AG09309 (cell line): ENCODE measurements at regions not wholly inside any gene's neighbourhood (a gene's known extent, or its start where the extent isn't known, plus 50 kb on each side); places are given as distances from the start of the nearest gene placed in this dataset.
"Not testable (repeated sequence)": the region's sequence is repeated elsewhere in the genome, so short reads cannot be mapped to it uniquely, and the experiment has no call there.

Experiments
- DNase-seq: peaks from one replicate; pipeline ENCODE4 v3.0.0-alpha.2; 2010; ENCODE audit warnings: low read depth
- H3K4me3 ChIP-seq: 2 replicates; pipeline ENCODE4 v1.5.1; 2011; ENCODE audit warnings: mild to moderate bottlenecking, low read depth, low read length, moderate library complexity; ENCODE audit not compliant: control insufficient read depth
- TF ChIP-seq, protein P1 (sequence below): IDR thresholded peaks from 2 replicates; pipeline ENCODE4 v1.5.1; 2011; ENCODE audit warnings: mild to moderate bottlenecking, low read depth, low read length, inconsistent platforms; ENCODE audit not compliant: insufficient read depth, control insufficient read depth; ENCODE audit errors: missing control alignments

DNA sequence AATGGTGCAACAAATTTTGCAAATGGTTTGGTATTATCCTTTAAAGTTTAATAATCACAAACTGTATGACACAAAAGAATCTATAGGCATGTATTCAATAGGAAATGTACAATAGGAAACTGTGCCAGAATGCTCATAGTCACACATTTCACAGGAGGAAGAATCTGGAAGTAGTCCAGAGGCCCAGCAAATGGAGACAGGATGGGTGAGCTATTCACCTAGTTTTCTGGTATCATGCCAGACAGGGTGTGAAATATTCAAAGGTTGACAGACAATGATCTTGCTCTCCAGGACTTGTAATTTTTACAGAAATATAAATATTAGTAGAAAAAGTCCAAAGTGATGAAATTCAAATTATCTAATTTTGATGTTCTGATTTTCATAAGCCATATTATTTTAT lies 520.1 kb upstream of the IMPG1 start:
- no peak overlapping the region for H3K4me3 ChIP-seq
- DNase-seq: no peak

DNA sequence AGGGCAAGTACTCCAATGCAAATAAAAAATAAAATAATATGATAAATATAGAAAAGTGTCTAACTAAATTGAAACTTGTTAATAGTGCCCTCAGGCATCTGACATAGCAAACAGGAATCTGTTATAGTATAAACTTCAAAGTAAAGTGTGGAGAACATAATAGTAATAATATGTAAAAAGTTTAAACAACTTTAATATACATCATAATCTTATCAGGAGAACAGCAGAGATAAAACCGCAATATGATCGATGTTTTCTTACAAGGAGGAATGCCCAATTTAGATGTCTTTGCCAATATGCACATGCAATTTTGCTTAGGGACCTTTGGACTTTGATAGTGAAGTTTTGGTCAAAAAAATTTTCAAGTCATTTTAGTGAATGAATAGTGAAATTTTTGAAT lies 514.8 kb upstream of the IMPG1 start:
- TF ChIP-seq, protein P1, sequence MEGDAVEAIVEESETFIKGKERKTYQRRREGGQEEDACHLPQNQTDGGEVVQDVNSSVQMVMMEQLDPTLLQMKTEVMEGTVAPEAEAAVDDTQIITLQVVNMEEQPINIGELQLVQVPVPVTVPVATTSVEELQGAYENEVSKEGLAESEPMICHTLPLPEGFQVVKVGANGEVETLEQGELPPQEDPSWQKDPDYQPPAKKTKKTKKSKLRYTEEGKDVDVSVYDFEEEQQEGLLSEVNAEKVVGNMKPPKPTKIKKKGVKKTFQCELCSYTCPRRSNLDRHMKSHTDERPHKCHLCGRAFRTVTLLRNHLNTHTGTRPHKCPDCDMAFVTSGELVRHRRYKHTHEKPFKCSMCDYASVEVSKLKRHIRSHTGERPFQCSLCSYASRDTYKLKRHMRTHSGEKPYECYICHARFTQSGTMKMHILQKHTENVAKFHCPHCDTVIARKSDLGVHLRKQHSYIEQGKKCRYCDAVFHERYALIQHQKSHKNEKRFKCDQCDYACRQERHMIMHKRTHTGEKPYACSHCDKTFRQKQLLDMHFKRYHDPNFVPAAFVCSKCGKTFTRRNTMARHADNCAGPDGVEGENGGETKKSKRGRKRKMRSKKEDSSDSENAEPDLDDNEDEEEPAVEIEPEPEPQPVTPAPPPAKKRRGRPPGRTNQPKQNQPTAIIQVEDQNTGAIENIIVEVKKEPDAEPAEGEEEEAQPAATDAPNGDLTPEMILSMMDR: no peak
- DNase-seq: no peak
- H3K4me3 ChIP-seq: no peak overlapping the region

More for the DNA sequence above, 520.1 kb upstream of the IMPG1 start:
- TF ChIP-seq, protein P1: no peak

DNA sequence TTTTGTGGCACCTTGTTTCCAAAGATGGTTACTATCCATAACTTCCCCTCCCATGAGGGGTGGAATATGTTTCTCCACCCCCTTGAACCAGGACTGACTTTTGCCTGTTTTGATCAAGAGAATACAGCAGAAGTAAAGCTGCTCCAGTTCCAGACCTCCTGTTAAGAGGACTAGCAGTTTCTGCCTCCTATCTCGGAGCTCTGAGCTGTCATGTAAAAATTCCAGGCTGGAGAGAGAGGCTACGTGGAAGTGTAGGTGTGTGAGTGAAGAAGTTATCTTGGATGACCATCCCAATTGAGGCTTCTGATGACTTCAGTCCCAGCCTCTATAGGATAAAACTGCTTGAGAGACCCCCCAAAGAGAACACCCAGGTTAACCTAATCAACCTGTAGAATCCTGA lies 511.7 kb upstream of the IMPG1 start:
- DNase-seq: no peak
- H3K4me3 ChIP-seq: no peak overlapping the region
- TF ChIP-seq, protein P1: no peak

DNA sequence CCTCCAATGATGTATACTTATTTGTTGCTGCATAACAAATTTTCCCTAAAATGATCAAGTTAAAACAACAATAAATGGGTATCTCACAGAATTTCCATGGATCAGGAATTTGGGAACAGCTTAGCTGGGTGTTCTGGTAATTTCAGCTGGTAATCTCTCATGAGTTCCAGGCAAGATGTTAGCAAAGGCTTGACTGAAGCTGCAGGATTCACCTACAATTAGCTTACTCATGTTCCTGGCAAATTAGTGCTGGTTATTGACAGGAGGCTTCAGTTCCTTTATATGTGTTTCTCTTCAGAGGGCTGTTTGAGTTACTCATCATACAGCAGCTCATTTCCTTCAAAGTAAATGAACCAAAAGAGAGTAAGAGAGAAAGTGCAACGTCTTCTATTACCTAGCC lies 506.3 kb upstream of the IMPG1 start:
- H3K4me3 ChIP-seq: no peak overlapping the region
- TF ChIP-seq, protein P1: no peak
- DNase-seq: no peak

DNA sequence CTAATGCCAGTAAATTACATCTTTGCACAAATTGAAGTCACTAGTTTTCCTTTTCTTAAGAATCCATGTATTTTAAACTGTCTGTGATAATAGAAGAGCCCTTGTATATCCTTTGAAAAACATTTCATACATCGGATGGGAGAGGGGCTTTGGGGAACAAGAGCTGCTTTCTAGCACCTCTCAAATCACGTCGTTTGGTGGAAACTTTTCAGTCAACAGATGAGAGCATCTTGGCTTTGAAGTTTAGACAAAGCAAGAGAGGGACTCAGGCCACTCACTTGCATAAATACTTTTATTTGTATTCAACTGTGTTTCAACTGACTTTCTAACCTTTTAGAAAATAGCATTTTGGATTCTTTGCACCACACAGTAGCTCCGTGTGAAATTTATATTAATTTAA lies 502.3 kb upstream of the IMPG1 start:
- no peak overlapping the region for H3K4me3 ChIP-seq
- DNase-seq: no peak
- TF ChIP-seq, protein P1: no peak

DNA sequence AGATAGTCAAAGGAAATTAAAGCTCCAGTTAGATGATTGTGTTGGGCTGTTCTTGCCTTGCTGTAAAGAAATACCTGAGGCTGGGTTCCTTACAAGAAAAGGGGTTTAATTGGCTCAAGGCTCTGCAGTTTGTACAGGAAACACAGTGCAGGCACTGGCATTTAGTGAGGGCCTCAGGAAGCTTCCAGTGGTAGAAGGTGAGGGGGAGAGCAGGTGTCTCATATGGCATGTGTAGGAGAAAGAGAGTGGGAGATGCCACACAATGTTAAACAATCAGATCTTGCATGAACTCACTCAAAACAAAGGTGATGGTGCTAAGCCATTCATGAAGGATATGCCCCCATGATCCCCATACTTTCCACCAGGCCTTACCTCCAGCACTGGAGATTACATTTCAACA lies 493.5 kb upstream of the IMPG1 start:
- no peak for DNase-seq
- TF ChIP-seq, protein P1: no peak
- no peak overlapping the region for H3K4me3 ChIP-seq

DNA sequence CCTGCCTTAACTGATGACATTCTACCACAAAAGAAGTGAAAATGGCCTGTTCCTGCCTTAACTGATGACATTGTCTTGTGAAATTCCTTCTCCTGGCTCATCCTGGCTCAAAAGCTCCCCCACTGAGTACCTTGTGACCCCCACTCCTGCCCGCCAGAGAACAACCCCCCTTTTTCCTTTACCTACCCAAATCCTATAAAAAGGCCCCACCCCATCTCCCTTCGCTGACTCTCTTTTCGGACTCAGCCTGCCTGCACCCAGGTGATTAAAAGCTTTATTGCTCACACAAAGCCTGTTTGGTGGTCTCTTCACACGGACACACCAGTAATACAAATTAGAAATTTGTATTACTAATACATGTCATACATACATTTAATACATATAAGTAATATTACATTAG lies 489.9 kb upstream of the IMPG1 start:
- DNase-seq, H3K4me3 ChIP-seq: not testable (repeated sequence)

DNA sequence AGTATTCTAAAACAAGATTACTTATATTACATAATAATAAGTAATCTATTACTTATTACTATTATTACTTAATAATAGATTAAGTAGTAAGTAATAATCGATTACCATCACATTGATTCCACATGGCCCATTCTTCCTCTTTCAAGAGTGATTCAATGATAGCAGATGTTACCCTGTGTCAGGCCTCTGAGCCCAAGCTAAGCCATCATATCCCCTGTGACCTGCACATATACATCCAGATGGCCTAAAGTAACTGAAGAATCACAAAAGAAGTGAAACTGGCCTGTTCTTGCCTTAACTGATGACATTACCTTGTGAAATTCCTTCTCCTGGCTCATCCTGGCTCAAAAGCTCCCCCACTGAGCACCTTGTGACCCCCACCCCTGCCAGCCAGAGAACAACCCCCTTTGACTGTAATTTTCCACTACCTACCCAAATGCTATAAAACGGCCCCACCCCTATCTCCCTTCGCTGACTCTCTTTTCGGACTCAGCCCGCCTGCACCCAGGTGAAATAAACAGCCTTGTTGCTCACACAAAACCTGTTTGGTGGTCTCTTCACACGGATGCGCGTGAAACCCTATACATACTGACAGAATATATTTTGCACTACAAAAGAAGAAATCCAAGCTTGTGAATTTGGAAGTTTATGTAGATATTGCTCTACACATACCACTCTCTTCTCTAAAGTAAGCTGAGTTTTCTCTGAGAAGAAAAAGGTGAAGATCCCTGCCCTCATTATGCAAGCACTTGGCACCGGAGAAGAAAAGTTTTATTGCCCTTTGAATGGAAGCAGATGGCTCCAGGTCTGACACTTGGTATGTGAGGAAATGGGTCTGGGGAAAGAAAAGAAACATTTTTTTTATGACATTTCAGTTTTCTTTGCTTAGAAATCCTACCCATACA lies 488.6 kb upstream of the IMPG1 start:
- not testable (repeated sequence) for H3K4me3 ChIP-seq, DNase-seq
